IMR-90 (cell line): ENCODE measurements at regions not wholly inside any gene's neighbourhood (a gene's known extent, or its start where the extent isn't known, plus 50 kb on each side); places are given as distances from the start of the nearest gene placed in this dataset.

Experiments
- ATAC-seq: fragments of 200-7000 bp; cut with Tn5 transposase; 2 replicates; pipeline ENCODE4 v1.9.1; 2020; ENCODE audit warnings: low read depth, mild to moderate bottlenecking, moderate library complexity
- BruUV-seq: library from RNA; stranded (reverse); fragments of 400-500 nt; replicated peaks from 2 replicates; lab custom pipeline; 2021; lab: Mats Ljungman, UMichigan
- CTCF ChIA-PET: fragments of 300-600 bp; formaldehyde crosslinking; extraction: SDS; loops from one replicate; lab custom pipeline; 2021; ENCODE audit warnings: antibody characterized with exemption; lab: Yijun Ruan, JAX
- POLR2A ChIA-PET: fragments of 300-600 bp; sonication (Branson Sonifier 250); formaldehyde crosslinking; loops from one replicate; lab custom pipeline; 2022; ENCODE audit warnings: antibody characterized with exemption; ENCODE audit not compliant: unreplicated experiment; lab: Charles Lee
- DNase-seq: peaks from one replicate; pipeline ENCODE4 v3.0.0; 2013
- H2AFZ ChIP-seq: replicated peaks from 2 replicates; pipeline ENCODE3; 2013; ENCODE audit warnings: low read length, mild to moderate bottlenecking; ENCODE audit not compliant: poor library complexity
- H2AK5ac ChIP-seq: 2 replicates; pipeline ENCODE4 v1.6.1; 2013; ENCODE audit warnings: low read depth, low read length, inconsistent platforms
- H2AK9ac ChIP-seq: replicated peaks from 2 replicates; pipeline ENCODE3; 2013; ENCODE audit warnings: mild to moderate bottlenecking, low read depth, low read length, moderate library complexity; ENCODE audit not compliant: poor library complexity
- H2BK120ac ChIP-seq: 2 replicates; pipeline ENCODE4 v1.6.1; 2013; ENCODE audit warnings: low read depth, low read length, inconsistent platforms
- H2BK15ac ChIP-seq: 3 replicates; pipeline ENCODE4 v1.6.1; 2013; ENCODE audit warnings: low read depth, low read length, inconsistent platforms
- H2BK20ac ChIP-seq: 2 replicates; pipeline ENCODE4 v1.6.1; 2013; ENCODE audit warnings: low read depth, mild to moderate bottlenecking, inconsistent platforms, low read length, moderate library complexity
- H2BK5ac ChIP-seq: 2 replicates; pipeline ENCODE4 v1.6.1; 2013; ENCODE audit warnings: mild to moderate bottlenecking, low read depth, low read length, inconsistent platforms; ENCODE audit not compliant: poor library complexity, severe bottlenecking
- H3K14ac ChIP-seq: replicated peaks from 2 replicates; pipeline ENCODE4 v1.6.1; 2013; ENCODE audit warnings: low read depth, low read length, inconsistent platforms
- H3K18ac ChIP-seq: 2 replicates; pipeline ENCODE4 v1.6.1; 2013; ENCODE audit warnings: low read depth, low read length, control low read depth
- H3K23ac ChIP-seq: 2 replicates; pipeline ENCODE4 v1.6.1; 2013; ENCODE audit warnings: low read depth, low read length, inconsistent platforms
- H3K27ac ChIP-seq: 2 replicates; pipeline ENCODE4 v1.5.1; 2013; ENCODE audit warnings: mild to moderate bottlenecking, control low read depth, low read length; ENCODE audit not compliant: insufficient read depth
- H3K27me3 ChIP-seq: 2 replicates; pipeline ENCODE4 v1.6.1; 2013; ENCODE audit warnings: low read length; ENCODE audit not compliant: control insufficient read depth, insufficient read depth
- H3K36me3 ChIP-seq: 2 replicates; pipeline ENCODE4 v1.6.1; 2013; ENCODE audit warnings: low read length, mixed read lengths; ENCODE audit not compliant: control insufficient read depth, insufficient read depth
- H3K4ac ChIP-seq: 2 replicates; pipeline ENCODE4 v1.6.1; 2013; ENCODE audit warnings: low read depth, low read length, inconsistent platforms
- H3K4me1 ChIP-seq: 2 replicates; pipeline ENCODE4 v1.6.1; 2013; ENCODE audit warnings: low read length, mixed read lengths; ENCODE audit not compliant: control insufficient read depth, insufficient read depth
- H3K4me2 ChIP-seq: 2 replicates; pipeline ENCODE4 v1.6.1; 2013; ENCODE audit warnings: low read depth, mild to moderate bottlenecking, control low read depth, low read length, moderate library complexity
- H3K4me3 ChIP-seq: 2 replicates; pipeline ENCODE4 v1.5.1; 2013; ENCODE audit warnings: low read depth, mild to moderate bottlenecking, control low read depth, low read length, moderate library complexity; ENCODE audit not compliant: insufficient read depth
- H3K56ac ChIP-seq: 2 replicates; pipeline ENCODE4 v1.6.1; 2013; ENCODE audit warnings: low read length, inconsistent platforms; ENCODE audit not compliant: insufficient read depth; ENCODE audit errors: extremely low read depth
- H3K79me1 ChIP-seq, 2 experiments: 2 replicates each; pipeline ENCODE4 v1.6.1; 2013; ENCODE audit warnings: low read length in 2 of 2, inconsistent platforms in 1 of 2, low read depth in 1 of 2
- H3K9ac ChIP-seq: 2 replicates; pipeline ENCODE4 v1.6.1; 2013; ENCODE audit warnings: low read depth, low read length, control low read depth
- H3K9me1 ChIP-seq: 2 replicates; pipeline ENCODE4 v1.6.1; 2013; ENCODE audit warnings: low read length, inconsistent platforms; ENCODE audit not compliant: insufficient read depth
- H3K9me3 ChIP-seq: 2 replicates; pipeline ENCODE4 v1.6.1; 2013; ENCODE audit warnings: low read length; ENCODE audit not compliant: control insufficient read depth, insufficient read depth
- H4K20me1 ChIP-seq: 2 replicates; pipeline ENCODE4 v1.6.1; 2013; ENCODE audit warnings: low read length, inconsistent platforms; ENCODE audit not compliant: insufficient read depth
- H4K5ac ChIP-seq: 2 replicates; pipeline ENCODE4 v1.6.1; 2013; ENCODE audit warnings: mild to moderate bottlenecking, low read depth, low read length, control low read depth
- H4K8ac ChIP-seq, 2 experiments: 2 replicates each; pipeline ENCODE4 v1.6.1; 2013; ENCODE audit warnings: low read depth in 2 of 2, low read length in 2 of 2, control low read depth in 1 of 2, inconsistent platforms in 1 of 2
- H4K91ac ChIP-seq: 2 replicates; pipeline ENCODE4 v1.6.1; 2013; ENCODE audit warnings: low read depth, low read length, inconsistent platforms; ENCODE audit not compliant: insufficient read depth
- CHD1 ChIP-seq: IDR thresholded peaks from 2 replicates; pipeline ENCODE4 v1.6.1; 2012; ENCODE audit warnings: low read depth, low read length, improper control_type of control experiment
- CTCF ChIP-seq: conservative IDR thresholded peaks from 2 replicates; pipeline ENCODE4 v1.5.1; 2012; ENCODE audit warnings: mild to moderate bottlenecking, low read depth, low read length, improper control_type of control experiment
- ELK1 ChIP-seq: fragments of 150-350 bp; IDR thresholded peaks from 2 replicates; pipeline ENCODE4 v1.6.1; 2016; ENCODE audit warnings: low read depth, mild to moderate bottlenecking, low read length, moderate library complexity, borderline replicate concordance
- FOS ChIP-seq: fragments of 150-350 bp; IDR thresholded peaks from 2 replicates; pipeline ENCODE4 v1.6.1; 2016; ENCODE audit warnings: low read depth, low read length
- MAFK ChIP-seq: IDR thresholded peaks from 2 replicates; pipeline ENCODE4 v1.6.1; 2012; ENCODE audit warnings: low read depth, low read length, improper control_type of control experiment
- MAZ ChIP-seq: IDR thresholded peaks from 2 replicates; pipeline ENCODE4 v1.6.1; 2012; ENCODE audit warnings: low read depth, mild to moderate bottlenecking, low read length, improper control_type of control experiment, moderate library complexity, borderline replicate concordance
- MXI1 ChIP-seq: IDR thresholded peaks from 2 replicates; pipeline ENCODE4 v1.6.1; 2012; ENCODE audit warnings: low read depth, mild to moderate bottlenecking, low read length, moderate library complexity, borderline replicate concordance
- NFE2L2 ChIP-seq: fragments of 150-350 bp; IDR thresholded peaks from 2 replicates; pipeline ENCODE4 v1.6.1; 2016; ENCODE audit warnings: low read depth, mild to moderate bottlenecking, low read length
- POLR2A ChIP-seq: IDR thresholded peaks from 2 replicates; pipeline ENCODE4 v1.6.1; 2012; ENCODE audit warnings: mild to moderate bottlenecking, low read depth, low read length
- RFX5 ChIP-seq: IDR thresholded peaks from 2 replicates; pipeline ENCODE4 v1.8.0; 2012; ENCODE audit warnings: low read depth, mild to moderate bottlenecking, low read length, moderate library complexity
- USF2 ChIP-seq: fragments of 150-350 bp; IDR thresholded peaks from 2 replicates; pipeline ENCODE4 v1.6.1; 2017; ENCODE audit warnings: mild to moderate bottlenecking, antibody characterized with exemption, low read length, low read depth
- WGBS, 2 experiments: methylation state at CpG; one replicate each; pipeline versions ENCODE4 v1.1.5 to v1.1.7; 2013; ENCODE audit warnings: missing lambda C conversion rate in 2 of 2; ENCODE audit not compliant: insufficient read length in 1 of 2; ENCODE audit errors: extremely low coverage in 2 of 2; 5-methylcytosine and 5-hydroxymethylcytosine counted together
- dilution Hi-C: fragments of 300-500 bp; cut with HindIII; formaldehyde crosslinking; loops from one replicate; pipeline ENCODE4 v1.14.3; 2018; ENCODE audit warnings: low sequenced_read_pairs; ENCODE audit not compliant: unreplicated experiment
- in situ Hi-C: fragments of 300-500 bp; cut with MboI; formaldehyde crosslinking; loops from 3 replicates; pipeline ENCODE4 v1.14.3; 2019; ENCODE audit warnings: low sequenced_read_pairs, inconsistent platforms, mixed read lengths
- intact Hi-C: fragments of 100-400 bp; cut with micrococcal nuclease; formaldehyde crosslinking; loops from 2 replicates; pipeline ENCODE4 v1.10.0; 2022

- no peak overlapping the region for H3K4ac ChIP-seq
- no peak overlapping the region for H3K4me2 ChIP-seq
- ATAC-seq: no peak
- peaks cover 3% of the 10 kb centered on the region; the same call in 1 of the 2 replicates for H3K4me1 ChIP-seq
- no peak overlapping the region for H3K27ac ChIP-seq
- H3K4me3 ChIP-seq: no peak overlapping the region
- WGBS, 2 experiments: no CpG with 5 or more reads among the region's 2 CpGs
- no peak overlapping the region for H4K5ac ChIP-seq
- TF ChIP-seq FOS: no peak
- TF ChIP-seq NFE2L2: no peak
- TF ChIP-seq CHD1: no peak
- TF ChIP-seq POLR2A: no peak
- TF ChIP-seq RFX5: no peak
- no peak for TF ChIP-seq ELK1
- no peak for TF ChIP-seq MAZ
- TF ChIP-seq USF2: no peak
- TF ChIP-seq CTCF: no peak
- no peak for TF ChIP-seq MXI1
- TF ChIP-seq MAFK: no peak
- in situ Hi-C loops: no loop called here
- ChIA-PET POLR2A (no interaction called here), CTCF (no interaction called here)
- H2AFZ ChIP-seq: no peak overlapping the region
- H2AK9ac ChIP-seq: no peak overlapping the region
- no peak overlapping the region for H3K14ac ChIP-seq
- DNase-seq: no peak
- no TSS peak for BruUV-seq
- H3K9me3 ChIP-seq: no peaks in the 10 kb centered on the region
- no peak overlapping the region for H4K91ac ChIP-seq
- H3K23ac ChIP-seq: no peak overlapping the region
- H3K79me1 ChIP-seq: no peaks in the 10 kb centered on the region
- no peak overlapping the region for H4K8ac ChIP-seq
- no peak overlapping the region for H2AK5ac ChIP-seq
- no peak overlapping the region for H3K9ac ChIP-seq
- no peaks in the 10 kb centered on the region for H4K20me1 ChIP-seq
- H3K56ac ChIP-seq: no peak overlapping the region
- H2BK120ac ChIP-seq: no peak overlapping the region
- no peak overlapping the region for H2BK15ac ChIP-seq
- no peaks in the 10 kb centered on the region for H3K27me3 ChIP-seq
- no peak overlapping the region for H3K18ac ChIP-seq
- no peak overlapping the region for H2BK20ac ChIP-seq
- H2BK5ac ChIP-seq: no peak overlapping the region
- H3K36me3 ChIP-seq: no peaks in the 10 kb centered on the region
- H3K9me1 ChIP-seq: no peaks in the 10 kb centered on the region
- dilution Hi-C loops: no loop called here
- intact Hi-C loops: no loop called here
Observed at GRCh38 chr1:55803429-55803828, 588.3 kb upstream of the USP24 start.
